K562 (cell line): ENCODE measurements at regions not wholly inside any gene's neighbourhood (a gene's known extent, or its start where the extent isn't known, plus 50 kb on each side); places are given as distances from the start of the nearest gene placed in this dataset.

Experiments
- ATAC-seq: fragments of 200-7000 bp; cut with Tn5 transposase; 3 replicates; pipeline ENCODE4 v1.9.1; 2020; ENCODE audit warnings: moderate library complexity
- BruUV-seq: library from RNA; stranded (reverse); fragments of 400-500 nt; replicated peaks from 2 replicates; lab custom pipeline; 2021; lab: Mats Ljungman, UMichigan
- CTCF ChIA-PET: fragments of 300-600 bp; formaldehyde crosslinking; extraction: SDS; loops from one replicate; lab custom pipeline; 2021; ENCODE audit warnings: low intra/inter-chr PET ratio; lab: Yijun Ruan, JAX
- POLR2A ChIA-PET: fragments of 300-600, 350-650 bp; sonication (Branson Sonifier 250); formaldehyde crosslinking; extraction: SDS; loops from one replicate; lab custom pipeline; 2021; ENCODE audit warnings: antibody characterized with exemption, inconsistent platforms; lab: Yijun Ruan, JAX
- DNase-seq, 4 experiments: peaks; one replicate each; pipeline versions ENCODE4 v3.0.0 to v3.0.0-alpha.2; 2011 to 2018; ENCODE audit warnings: low spot score in 3 of 4, mixed read lengths in 3 of 4; ENCODE audit errors: extremely low read depth in 1 of 4
- FAIRE-seq: peaks from 2 replicates; lab custom pipeline; 2011; peaks lifted over from hg19 to GRCh38; lab: Jason Lieb, UNC
- H2AFZ ChIP-seq: 2 replicates; pipeline ENCODE4 v1.6.0; 2011; ENCODE audit warnings: low read depth, low read length, control low read depth, inconsistent platforms
- H3K27ac ChIP-seq: fragments of 200-600 bp; 3 replicates; pipeline ENCODE4 v1.8.0; 2011; ENCODE audit warnings: low read depth, mild to moderate bottlenecking, control low read depth, inconsistent platforms, low read length, moderate library complexity, mixed read lengths; ENCODE audit errors: extremely low read depth
- H3K27me3 ChIP-seq, 2 experiments: fragments of 300-600 bp in 1 of 2; 2 replicates in 1 of 2; 3 replicates in 1 of 2; pipeline versions ENCODE4 v1.6.0 to v1.8.0; 2011; ENCODE audit warnings: inconsistent platforms in 2 of 2, low read length in 2 of 2, mild to moderate bottlenecking in 1 of 2, mixed read lengths in 1 of 2, moderate library complexity in 1 of 2; ENCODE audit not compliant: control insufficient read depth in 2 of 2, insufficient read depth in 2 of 2
- H3K36me3 ChIP-seq: fragments of 300-600 bp; 3 replicates; pipeline ENCODE4 v1.8.0; 2011; ENCODE audit warnings: mild to moderate bottlenecking, low read length, inconsistent platforms; ENCODE audit not compliant: control insufficient read depth, insufficient read depth
- H3K4me1 ChIP-seq, 2 experiments: fragments of 200-600 bp in 1 of 2; replicated peaks in 1 of 2; 2 replicates in 1 of 2; 3 replicates in 1 of 2; pipeline versions ENCODE4 v1.5.1 to v1.8.0; 2011; ENCODE audit warnings: inconsistent platforms in 2 of 2, low read length in 2 of 2, mild to moderate bottlenecking in 1 of 2, mixed read lengths in 1 of 2, moderate library complexity in 1 of 2; ENCODE audit not compliant: control insufficient read depth in 2 of 2, insufficient read depth in 2 of 2
- H3K4me2 ChIP-seq: 2 replicates; pipeline ENCODE4 v1.6.1; 2011; ENCODE audit warnings: low read length, control low read depth, inconsistent platforms, mixed read lengths; ENCODE audit not compliant: insufficient read depth
- H3K4me3 ChIP-seq: fragments of 200-600 bp; sonication (generic), shearing (Covaris generic); 2 replicates; pipeline ENCODE4 v1.5.1; 2016; ENCODE audit warnings: control low read depth, inconsistent platforms
- H3K79me2 ChIP-seq: fragments of 200-600 bp; 3 replicates; pipeline ENCODE4 v1.8.0; 2011; ENCODE audit warnings: low read length, inconsistent platforms; ENCODE audit not compliant: control insufficient read depth, insufficient read depth
- H3K9ac ChIP-seq, 2 experiments: 2 replicates each; pipeline versions ENCODE4 v1.6.0 to v1.6.1; 2011; ENCODE audit warnings: low read depth in 2 of 2, low read length in 2 of 2, control low read depth in 1 of 2, inconsistent platforms in 1 of 2, mild to moderate bottlenecking in 1 of 2, mixed read lengths in 1 of 2; ENCODE audit not compliant: insufficient read depth in 1 of 2
- H3K9me1 ChIP-seq: one replicate; pipeline ENCODE4 v1.6.0; 2011; ENCODE audit warnings: inconsistent platforms, mild to moderate bottlenecking, low read length, moderate library complexity; ENCODE audit not compliant: control insufficient read depth, insufficient read depth
- H3K9me3 ChIP-seq: replicated peaks from 2 replicates; pipeline ENCODE4 v1.5.1; 2011; ENCODE audit warnings: low read depth, low read length, inconsistent platforms; ENCODE audit not compliant: control insufficient read depth, insufficient read depth
- H4K20me1 ChIP-seq: replicated peaks from 2 replicates; pipeline ENCODE4 v1.6.1; 2011; ENCODE audit warnings: low read length, inconsistent platforms, mixed read lengths; ENCODE audit not compliant: control insufficient read depth, insufficient read depth
- ARID1B ChIP-seq: fragments of 450-650 bp; IDR thresholded peaks from 2 replicates; pipeline ENCODE4 v1.6.1; 2016; ENCODE audit warnings: antibody characterized with exemption, mild to moderate bottlenecking, inconsistent platforms
- ASH1L ChIP-seq: fragments of 450-650 bp; IDR thresholded peaks from 2 replicates; pipeline ENCODE4 v1.6.1; 2018; ENCODE audit warnings: borderline replicate concordance, mild to moderate bottlenecking, low read depth; ENCODE audit not compliant: partially characterized antibody
- NCOA4 ChIP-seq: fragments of 450-650 bp; IDR thresholded peaks from 2 replicates; pipeline ENCODE4 v1.6.1; 2018; ENCODE audit warnings: mild to moderate bottlenecking; ENCODE audit not compliant: partially characterized antibody
- NFATC3 ChIP-seq: fragments of 450-650 bp; IDR thresholded peaks from 2 replicates; pipeline ENCODE4 v1.6.1; 2017; ENCODE audit warnings: mild to moderate bottlenecking
- PYGO2 ChIP-seq: fragments of 450-650 bp; IDR thresholded peaks from 2 replicates; pipeline ENCODE4 v1.6.1; 2016; ENCODE audit warnings: mild to moderate bottlenecking, missing genetic modification characterization, moderate library complexity, missing compliant biosample characterization
- SMARCC2 ChIP-seq: fragments of 450-650 bp; IDR thresholded peaks from 2 replicates; pipeline ENCODE4 v1.6.1; 2017; ENCODE audit warnings: antibody characterized with exemption, moderate library complexity, mild to moderate bottlenecking, low read depth
- ZFP30 ChIP-seq: fragments of 250-450 bp; sonication (Bioruptor Pico); IDR thresholded peaks from 2 replicates; pipeline ENCODE4 v1.8.0; 2022; ENCODE audit warnings: moderate library complexity, mild to moderate bottlenecking, inconsistent platforms, borderline replicate concordance
- ZNF175 ChIP-seq: fragments of 200-800 bp; sonication (Bioruptor generic); IDR thresholded peaks from 2 replicates; pipeline ENCODE4 v1.6.1; 2016; ENCODE audit warnings: low read depth, mild to moderate bottlenecking, missing genetic modification characterization, missing compliant biosample characterization
- in situ Hi-C: fragments of 300-500 bp; cut with MboI; formaldehyde crosslinking; loops from 4 replicates; pipeline ENCODE4 v1.15.0; 2018; ENCODE audit warnings: inconsistent platforms, mixed read lengths
- intact Hi-C: fragments of 100-400 bp; cut with micrococcal nuclease; formaldehyde crosslinking; loops from 2 replicates; pipeline ENCODE4 v1.14.2; 2022
- TF ChIP-seq, protein P1 (sequence below): sonication (generic); formaldehyde crosslinking; IDR thresholded peaks from 2 replicates; pipeline ENCODE4 v1.8.0; 2022; ENCODE audit warnings: missing genetic modification reagents, mild to moderate bottlenecking, borderline replicate concordance
- TF ChIP-seq, protein P2 (sequence below): fragments of 450-650 bp; IDR thresholded peaks from 2 replicates; pipeline ENCODE4 v1.6.1; 2016; ENCODE audit warnings: antibody characterized with exemption
- TF ChIP-seq, protein P3 (sequence below): sonication (generic); formaldehyde crosslinking; IDR thresholded peaks from 2 replicates; pipeline ENCODE4 v1.5.0; 2020; ENCODE audit warnings: missing genetic modification reagents

DNA sequence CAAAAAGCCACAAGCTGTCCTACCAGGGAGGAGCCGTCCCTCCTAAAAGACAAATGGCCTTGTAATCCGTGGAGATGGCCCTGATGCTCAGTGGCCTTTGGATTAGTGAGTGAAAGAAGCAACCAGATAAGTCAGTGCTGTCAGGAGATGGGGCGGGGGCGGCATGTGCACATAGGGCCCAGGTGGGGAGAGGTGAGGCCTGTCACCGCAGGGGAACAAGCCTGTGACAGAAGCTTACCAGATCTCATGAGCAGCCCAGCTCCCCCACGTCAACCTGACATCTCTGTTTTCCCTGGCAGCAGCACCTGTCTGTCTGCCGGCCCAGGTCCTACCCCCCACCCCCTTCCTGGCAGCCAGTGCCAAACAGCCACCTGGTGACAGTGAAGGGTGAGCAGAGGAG, 162.6 kb downstream of the BUD13 start (continued):
- TF ChIP-seq, protein P1, sequence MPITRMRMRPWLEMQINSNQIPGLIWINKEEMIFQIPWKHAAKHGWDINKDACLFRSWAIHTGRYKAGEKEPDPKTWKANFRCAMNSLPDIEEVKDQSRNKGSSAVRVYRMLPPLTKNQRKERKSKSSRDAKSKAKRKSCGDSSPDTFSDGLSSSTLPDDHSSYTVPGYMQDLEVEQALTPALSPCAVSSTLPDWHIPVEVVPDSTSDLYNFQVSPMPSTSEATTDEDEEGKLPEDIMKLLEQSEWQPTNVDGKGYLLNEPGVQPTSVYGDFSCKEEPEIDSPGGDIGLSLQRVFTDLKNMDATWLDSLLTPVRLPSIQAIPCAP (CRISPR knock-in tag), result no peak
- TF ChIP-seq, protein P2, sequence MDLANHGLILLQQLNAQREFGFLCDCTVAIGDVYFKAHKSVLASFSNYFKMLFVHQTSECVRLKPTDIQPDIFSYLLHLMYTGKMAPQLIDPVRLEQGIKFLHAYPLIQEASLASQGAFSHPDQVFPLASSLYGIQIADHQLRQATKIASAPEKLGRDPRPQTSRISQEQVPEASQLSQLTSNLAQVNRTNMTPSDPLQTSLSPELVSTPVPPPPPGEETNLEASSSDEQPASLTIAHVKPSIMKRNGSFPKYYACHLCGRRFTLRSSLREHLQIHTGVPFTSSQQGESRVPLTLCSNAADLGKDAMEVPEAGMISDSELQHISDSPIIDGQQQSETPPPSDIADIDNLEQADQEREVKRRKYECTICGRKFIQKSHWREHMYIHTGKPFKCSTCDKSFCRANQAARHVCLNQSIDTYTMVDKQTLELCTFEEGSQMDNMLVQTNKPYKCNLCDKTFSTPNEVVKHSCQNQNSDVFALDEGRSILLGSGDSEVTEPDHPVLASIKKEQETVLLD, result no peak
- TF ChIP-seq ZNF175 (CRISPR knock-in tag) (no peak), NCOA4 (no peak), SMARCC2 (no peak), NFATC3 (no peak)
- TF ChIP-seq, protein P3, sequence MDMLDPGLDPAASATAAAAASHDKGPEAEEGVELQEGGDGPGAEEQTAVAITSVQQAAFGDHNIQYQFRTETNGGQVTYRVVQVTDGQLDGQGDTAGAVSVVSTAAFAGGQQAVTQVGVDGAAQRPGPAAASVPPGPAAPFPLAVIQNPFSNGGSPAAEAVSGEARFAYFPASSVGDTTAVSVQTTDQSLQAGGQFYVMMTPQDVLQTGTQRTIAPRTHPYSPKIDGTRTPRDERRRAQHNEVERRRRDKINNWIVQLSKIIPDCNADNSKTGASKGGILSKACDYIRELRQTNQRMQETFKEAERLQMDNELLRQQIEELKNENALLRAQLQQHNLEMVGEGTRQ (CRISPR knock-in tag), result no peak

DNA sequence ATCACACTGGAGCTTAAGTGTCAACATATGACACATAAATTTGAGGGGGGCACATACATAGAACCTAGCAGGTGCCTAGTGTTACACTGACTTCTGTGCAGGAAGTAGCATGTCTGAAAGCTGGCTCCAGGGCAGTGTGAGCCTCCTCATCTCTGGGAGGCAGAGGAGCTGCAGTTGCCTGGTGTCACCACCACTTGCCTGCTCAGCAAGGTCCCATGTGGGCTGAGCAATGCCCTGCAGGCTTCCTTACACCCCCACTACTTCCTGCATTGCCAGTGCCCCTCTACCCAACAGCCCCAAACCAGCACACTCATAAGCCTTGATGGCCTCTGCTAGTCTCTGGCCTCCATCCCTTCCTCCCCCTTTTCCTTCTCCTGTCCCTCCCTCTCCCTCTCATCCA, 165.8 kb downstream of the BUD13 start:
- FAIRE-seq (no peak), ATAC-seq (no peak), DNase-seq (no peak)
- Histone ChIP-seq H4K20me1 (0 out of 2 replicates have a peak, but pooled peaks cover 3% of the 10 kb centered on the region), H3K9me1 (no peaks in the 10 kb centered on the region), H3K79me2 (no peaks in the 10 kb centered on the region), H3K9ac (no peak overlapping the region), H3K27ac (no peak overlapping the region), H3K36me3 (no peaks in the 10 kb centered on the region), H3K4me3 (no peak overlapping the region), H3K4me1 (no peaks in the 10 kb centered on the region), H3K4me2 (no peak overlapping the region), H2AFZ (no peak overlapping the region), H3K9me3 (no peaks in the 10 kb centered on the region), H3K27me3 (peaks cover 0 to 4% of the 10 kb centered on the region in 2 experiments; a peak in 2 of 5 replicates)
- intact Hi-C loops (no loop called here), in situ Hi-C loops (no loop called here)
- CTCF ChIA-PET, result no interaction called here
- POLR2A ChIA-PET, result interaction anchor here (0.6 kb wide), 1 partner anchor 75 kb away, joined by 3 read pairs; no protein-coding TSS in a partner anchor
- BruUV-seq, result no TSS peak
- no peak for TF ChIP-seq ZFP30 (CRISPR knock-in tag)
- no peak for TF ChIP-seq ASH1L
- TF ChIP-seq PYGO2 (tag), result no peak
- no peak for TF ChIP-seq ARID1B
